ENCODE measurements at regions not wholly inside any gene's neighbourhood (a gene's known extent, or its start where the extent isn't known, plus 50 kb on each side); places are given as distances from the start of the nearest gene placed in this dataset.

DNA sequence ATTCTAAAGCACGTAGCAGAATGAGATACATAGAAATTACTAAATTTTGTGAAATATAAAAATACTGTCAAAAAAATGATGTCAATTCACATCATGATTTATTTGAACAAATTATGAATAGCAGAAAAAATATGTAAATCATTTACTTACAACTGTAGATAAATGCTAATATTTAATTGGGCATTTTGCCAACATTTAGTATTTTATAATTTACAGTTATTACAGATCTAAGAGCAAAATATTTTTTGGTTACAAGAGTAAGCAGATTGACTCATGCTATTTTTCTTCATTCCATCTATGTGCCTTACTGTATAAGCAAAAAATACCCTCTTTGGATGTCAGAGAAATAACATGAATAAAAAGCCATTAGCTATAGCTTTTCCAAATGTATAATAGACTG lies 282.3 kb upstream of the RGS18 start:
- no peaks in the 10 kb centered on the region for H3K4me1 ChIP-seq (ENCODE audit: control insufficient read depth, insufficient read depth, low read length)
- H2BK15ac ChIP-seq (ENCODE audit: low read depth, low read length): no peak overlapping the region
- no peak overlapping the region for H4K8ac ChIP-seq (ENCODE audit: low read depth in 2 of 2, low read length in 2 of 2)
- no peak for TF ChIP-seq POLR2A (IDR thresholded peaks at IDR 0.05; ENCODE audit: low read depth, low read length)
- TF ChIP-seq RCOR1 (IDR thresholded peaks at IDR 0.05; ENCODE audit: insufficient replicate concordance, low read length): no peak
- no peak for TF ChIP-seq MAZ (IDR thresholded peaks at IDR 0.05; ENCODE audit: borderline replicate concordance, low read depth, low read length)
- no peak for TF ChIP-seq BHLHE40 (IDR thresholded peaks at IDR 0.05; ENCODE audit: low read depth, low read length)
- TF ChIP-seq, protein P1, sequence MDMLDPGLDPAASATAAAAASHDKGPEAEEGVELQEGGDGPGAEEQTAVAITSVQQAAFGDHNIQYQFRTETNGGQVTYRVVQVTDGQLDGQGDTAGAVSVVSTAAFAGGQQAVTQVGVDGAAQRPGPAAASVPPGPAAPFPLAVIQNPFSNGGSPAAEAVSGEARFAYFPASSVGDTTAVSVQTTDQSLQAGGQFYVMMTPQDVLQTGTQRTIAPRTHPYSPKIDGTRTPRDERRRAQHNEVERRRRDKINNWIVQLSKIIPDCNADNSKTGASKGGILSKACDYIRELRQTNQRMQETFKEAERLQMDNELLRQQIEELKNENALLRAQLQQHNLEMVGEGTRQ (IDR thresholded peaks at IDR 0.05; ENCODE audit: low read depth, low read length): no peak
- TF ChIP-seq CEBPB (IDR thresholded peaks at IDR 0.05; ENCODE audit: low read depth, low read length): no peak
- TF ChIP-seq SMC3 (IDR thresholded peaks at IDR 0.05; ENCODE audit: low read depth, low read length): no peak
- TF ChIP-seq RAD21 (IDR thresholded peaks at IDR 0.05; ENCODE audit: low read length): no peak
- TF ChIP-seq FOS (IDR thresholded peaks at IDR 0.05; ENCODE audit: low read depth, low read length): no peak
- TF ChIP-seq, protein P2, sequence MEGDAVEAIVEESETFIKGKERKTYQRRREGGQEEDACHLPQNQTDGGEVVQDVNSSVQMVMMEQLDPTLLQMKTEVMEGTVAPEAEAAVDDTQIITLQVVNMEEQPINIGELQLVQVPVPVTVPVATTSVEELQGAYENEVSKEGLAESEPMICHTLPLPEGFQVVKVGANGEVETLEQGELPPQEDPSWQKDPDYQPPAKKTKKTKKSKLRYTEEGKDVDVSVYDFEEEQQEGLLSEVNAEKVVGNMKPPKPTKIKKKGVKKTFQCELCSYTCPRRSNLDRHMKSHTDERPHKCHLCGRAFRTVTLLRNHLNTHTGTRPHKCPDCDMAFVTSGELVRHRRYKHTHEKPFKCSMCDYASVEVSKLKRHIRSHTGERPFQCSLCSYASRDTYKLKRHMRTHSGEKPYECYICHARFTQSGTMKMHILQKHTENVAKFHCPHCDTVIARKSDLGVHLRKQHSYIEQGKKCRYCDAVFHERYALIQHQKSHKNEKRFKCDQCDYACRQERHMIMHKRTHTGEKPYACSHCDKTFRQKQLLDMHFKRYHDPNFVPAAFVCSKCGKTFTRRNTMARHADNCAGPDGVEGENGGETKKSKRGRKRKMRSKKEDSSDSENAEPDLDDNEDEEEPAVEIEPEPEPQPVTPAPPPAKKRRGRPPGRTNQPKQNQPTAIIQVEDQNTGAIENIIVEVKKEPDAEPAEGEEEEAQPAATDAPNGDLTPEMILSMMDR (conservative IDR thresholded peaks at IDR 0.05; ENCODE audit: low read depth, low read length): no peak
- no peak for TF ChIP-seq NFE2L2 (IDR thresholded peaks at IDR 0.05; ENCODE audit: low read depth, low read length)
- TF ChIP-seq MAFK (IDR thresholded peaks at IDR 0.05; ENCODE audit: low read depth, low read length): no peak
- no peaks in the 10 kb centered on the region for H3K79me1 ChIP-seq (ENCODE audit: low read depth in 1 of 2, low read length in 2 of 2)
- no peak overlapping the region for H3K56ac ChIP-seq (ENCODE audit: extremely low read depth, insufficient read depth, low read length)
- no peaks in the 10 kb centered on the region for H3K9me3 ChIP-seq (ENCODE audit: control insufficient read depth, insufficient read depth, low read length)
- H2AK9ac ChIP-seq (replicated peaks; ENCODE audit: low read depth, low read length, poor library complexity): no peak overlapping the region
- no peak overlapping the region for H3K4me3 ChIP-seq (ENCODE audit: insufficient read depth, low read depth, low read length)
- BruUV-seq (replicated peaks): no TSS peak
- H2AFZ ChIP-seq (replicated peaks; ENCODE audit: low read length, poor library complexity): no peak overlapping the region
- no peaks in the 10 kb centered on the region for H3K27me3 ChIP-seq (ENCODE audit: control insufficient read depth, insufficient read depth, low read length)
- H4K20me1 ChIP-seq (ENCODE audit: insufficient read depth, low read length): no peaks in the 10 kb centered on the region
- no peak overlapping the region for H3K4me2 ChIP-seq (ENCODE audit: low read depth, low read length)
- no peaks in the 10 kb centered on the region for H3K36me3 ChIP-seq (ENCODE audit: control insufficient read depth, insufficient read depth, low read length)
- no peak overlapping the region for H3K18ac ChIP-seq (ENCODE audit: low read depth, low read length)
- dilution Hi-C loops (cut with HindIII; ENCODE audit: low sequenced_read_pairs, unreplicated experiment): no loop called here
- no peak overlapping the region for H4K5ac ChIP-seq (ENCODE audit: low read depth, low read length)
- in situ Hi-C loops (cut with MboI; ENCODE audit: low sequenced_read_pairs): no loop called here
- POLR2A ChIA-PET (ENCODE audit: unreplicated experiment): no interaction called here
- no peak overlapping the region for H3K14ac ChIP-seq (replicated peaks; ENCODE audit: low read depth, low read length)
- H3K23ac ChIP-seq (ENCODE audit: low read depth, low read length): no peak overlapping the region
- H3K27ac ChIP-seq (ENCODE audit: insufficient read depth, low read length): no peak overlapping the region
- H4K91ac ChIP-seq (ENCODE audit: insufficient read depth, low read depth, low read length): no peak overlapping the region
- no peak overlapping the region for H2BK20ac ChIP-seq (ENCODE audit: low read depth, low read length)
- H3K9me1 ChIP-seq (ENCODE audit: insufficient read depth, low read length): no peaks in the 10 kb centered on the region
- intact Hi-C loops (cut with micrococcal nuclease): no loop called here
- H3K9ac ChIP-seq (ENCODE audit: low read depth, low read length): no peak overlapping the region
- WGBS, 2 experiments (ENCODE audit: extremely low coverage in 2 of 2, insufficient read length in 1 of 2): no CpG with 5 or more reads among the region's 1 CpG
- no peak overlapping the region for H3K4ac ChIP-seq (ENCODE audit: low read depth, low read length)
- H2BK5ac ChIP-seq (ENCODE audit: low read depth, low read length, poor library complexity, severe bottlenecking): no peak overlapping the region
- DNase-seq (no peak), ATAC-seq (ENCODE audit: low read depth) (no peak)
- no peak overlapping the region for H2AK5ac ChIP-seq (ENCODE audit: low read depth, low read length)
- CTCF ChIA-PET: no interaction called here
- H2BK120ac ChIP-seq (ENCODE audit: low read depth, low read length): no peak overlapping the region

All from IMR-90 (cell line).